ENCODE measurements at regions not wholly inside any gene's neighbourhood (a gene's known extent, or its start where the extent isn't known, plus 50 kb on each side); places are given as distances from the start of the nearest gene placed in this dataset.

DNA sequence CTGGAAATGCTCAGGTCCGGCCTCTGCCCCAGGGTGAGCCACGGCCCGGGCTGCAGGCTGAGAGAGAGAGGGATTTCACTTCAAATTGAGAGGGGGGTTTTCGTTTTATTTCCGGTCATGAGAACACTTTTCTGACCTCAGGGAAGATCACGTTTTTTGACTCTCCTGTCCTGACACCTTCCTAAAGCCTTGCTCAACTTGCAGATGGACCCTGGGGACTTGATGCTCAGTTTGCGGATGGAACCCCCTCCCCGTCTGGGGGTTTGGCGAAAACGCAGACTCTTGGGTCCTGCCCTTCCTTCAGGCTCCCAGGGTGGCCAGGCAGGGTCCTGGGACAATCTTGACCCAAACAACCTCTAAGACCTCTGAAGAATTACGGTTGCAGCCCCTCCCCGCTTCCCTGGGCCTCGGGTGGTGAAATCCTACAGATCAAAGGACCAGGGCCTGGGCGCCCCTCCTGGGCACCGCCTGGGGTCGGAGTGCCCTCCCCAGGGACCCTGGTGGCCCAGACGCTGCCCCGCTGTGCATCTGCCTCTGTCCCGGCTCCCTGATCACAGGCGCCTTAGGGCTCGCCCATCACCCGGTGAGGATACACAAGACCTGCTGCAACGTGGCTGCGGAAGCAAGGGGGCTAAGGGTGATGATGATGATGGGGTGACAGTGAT is 148.2 kb downstream of the ERMARD start:
- DNase-seq = no peak

DNA sequence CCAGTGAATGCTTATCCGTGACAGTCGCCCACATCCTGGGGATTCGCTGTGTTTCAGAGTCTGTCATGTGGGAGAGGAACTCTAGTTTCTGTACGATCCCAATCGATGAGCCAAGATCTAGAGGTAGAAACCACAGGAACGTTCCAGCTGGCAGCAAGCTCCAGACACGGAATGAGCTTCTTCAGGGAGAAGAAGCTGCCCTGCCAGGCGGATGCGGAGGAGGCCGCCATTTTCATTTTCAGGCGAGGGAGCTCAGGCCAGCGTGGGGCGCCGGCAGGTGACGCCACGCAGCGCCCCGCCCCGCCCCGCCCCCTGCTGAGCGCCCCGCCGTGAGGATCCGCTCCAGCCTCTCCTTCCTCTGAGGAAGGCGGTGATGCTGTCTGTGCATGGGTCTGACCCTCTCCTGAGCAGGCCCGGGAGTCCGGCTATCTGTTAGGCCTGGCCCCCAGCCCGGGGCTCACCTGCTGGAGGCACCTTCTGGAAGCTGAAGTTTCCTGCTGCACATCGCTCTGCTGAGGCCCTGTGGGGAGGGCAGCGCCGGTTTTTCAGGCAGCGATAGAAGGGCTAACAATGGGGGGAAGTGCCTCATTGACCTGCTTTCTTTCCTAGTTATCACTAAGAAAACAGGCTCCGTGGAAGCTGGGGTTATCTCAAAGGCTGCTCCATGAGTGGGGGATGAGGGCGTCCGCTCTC is 147.5 kb downstream of the ERMARD start:
- DNase-seq = no peak

DNA sequence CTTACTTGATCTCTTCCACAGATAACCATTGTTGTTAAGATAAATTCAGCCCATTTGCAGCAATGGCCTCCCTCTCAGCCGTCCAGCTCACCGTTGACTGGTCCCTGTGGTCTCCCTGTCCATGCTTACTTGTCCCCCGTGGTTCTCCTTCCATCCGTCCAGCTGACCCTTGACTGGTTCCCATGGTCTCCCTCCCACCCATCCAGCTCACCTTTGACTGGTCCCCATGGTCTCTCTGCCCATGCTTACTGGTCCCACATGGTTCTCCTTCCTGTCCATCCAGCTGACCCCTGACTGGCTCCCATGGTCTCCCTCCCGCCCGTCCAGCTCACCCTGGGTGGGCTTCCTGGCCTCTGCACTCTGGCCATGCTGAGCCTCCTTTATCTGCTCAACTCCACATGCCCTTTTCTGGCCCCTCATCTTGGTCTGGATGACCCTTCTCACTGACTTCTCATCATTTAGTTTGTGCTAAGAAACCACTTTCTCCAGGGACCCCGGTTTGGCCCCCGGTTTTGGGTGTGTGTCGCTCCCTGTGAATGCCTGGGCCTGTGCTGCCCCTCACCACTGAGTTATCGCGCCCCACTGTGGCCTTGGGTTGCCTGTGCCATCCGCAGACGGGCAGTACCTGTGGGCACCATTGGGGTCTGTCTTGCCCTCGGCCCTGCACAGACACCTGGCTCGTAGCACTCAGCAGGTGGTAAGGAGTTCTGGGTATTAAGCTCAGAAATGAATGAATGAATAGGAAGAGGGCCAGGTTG is 146.4 kb downstream of the ERMARD start:
- no peak for DNase-seq

DNA sequence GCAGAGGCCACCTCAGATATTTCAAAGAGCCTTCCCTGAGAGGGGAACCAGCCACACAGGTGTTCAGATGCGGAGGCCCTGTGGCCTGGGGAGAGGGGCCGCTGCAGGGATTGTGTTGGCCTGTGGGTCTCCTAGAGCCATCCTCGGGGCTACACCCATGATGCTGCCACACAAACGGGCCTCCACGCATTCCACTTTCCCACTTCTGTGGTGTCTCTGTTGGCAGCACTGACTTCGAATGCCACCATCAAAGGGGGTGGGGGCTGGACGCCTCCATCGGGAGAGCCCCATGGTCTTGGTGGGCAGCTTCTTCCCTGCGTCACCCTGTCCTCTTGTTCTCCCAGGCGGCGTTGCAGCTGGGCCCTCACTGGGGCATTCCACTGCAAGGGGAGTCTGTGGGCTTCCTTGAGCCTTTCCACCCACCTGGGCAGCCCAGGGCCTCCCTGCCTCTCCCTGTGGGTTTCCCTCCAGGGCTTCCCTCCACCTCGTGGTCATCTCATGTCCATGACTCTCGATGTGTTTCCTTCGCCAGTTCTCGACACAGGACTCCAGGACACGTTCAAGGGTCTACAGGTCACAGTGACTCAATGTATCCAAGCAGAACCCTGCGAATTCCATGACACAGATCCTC is 145.5 kb downstream of the ERMARD start:
- no peak for DNase-seq

DNA sequence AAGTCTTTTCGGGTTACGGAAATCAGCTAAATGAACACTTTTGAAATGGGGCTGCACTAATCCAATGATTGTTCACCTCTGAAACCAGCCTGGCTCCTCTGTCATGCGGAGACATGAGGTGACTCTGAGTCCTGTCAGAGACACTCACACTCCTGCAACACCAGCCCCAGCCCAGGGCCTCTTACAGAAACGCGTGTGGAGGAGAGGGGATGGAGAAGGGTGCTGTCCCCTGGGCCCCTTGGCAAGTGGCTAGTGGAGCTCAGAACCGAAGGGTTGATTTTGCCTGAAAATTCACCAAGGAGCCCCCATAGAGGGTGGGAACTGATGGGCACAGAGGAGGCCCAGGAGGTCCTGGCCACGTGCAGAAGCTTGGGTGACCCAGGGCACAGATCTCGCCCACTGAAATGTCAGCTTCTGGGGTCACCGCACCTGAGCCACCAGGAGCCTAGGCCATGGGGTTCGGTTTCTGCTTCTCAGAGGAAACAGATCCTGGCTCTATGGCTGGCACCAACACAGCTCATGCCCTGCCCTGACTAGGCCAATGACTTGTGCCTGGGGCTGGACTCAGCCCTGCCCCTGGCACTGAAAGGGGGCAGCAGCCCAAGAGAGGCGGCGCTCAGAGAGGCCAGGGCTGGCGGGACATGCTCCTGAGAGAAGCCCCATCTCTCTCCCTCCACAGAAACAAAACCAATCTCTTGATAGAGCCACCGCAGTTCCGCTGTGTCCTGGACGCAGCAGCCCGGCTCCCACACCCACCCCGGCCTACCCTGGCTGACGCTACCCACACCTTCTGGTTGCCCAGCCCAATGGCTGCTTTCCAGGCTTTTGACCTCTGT is 144.7 kb downstream of the ERMARD start:
- DNase-seq = no peak

- no peak for DNase-seq
Measured at GRCh38 chr6:169895000-169895759, 143.8 kb downstream of the ERMARD start.

DNA sequence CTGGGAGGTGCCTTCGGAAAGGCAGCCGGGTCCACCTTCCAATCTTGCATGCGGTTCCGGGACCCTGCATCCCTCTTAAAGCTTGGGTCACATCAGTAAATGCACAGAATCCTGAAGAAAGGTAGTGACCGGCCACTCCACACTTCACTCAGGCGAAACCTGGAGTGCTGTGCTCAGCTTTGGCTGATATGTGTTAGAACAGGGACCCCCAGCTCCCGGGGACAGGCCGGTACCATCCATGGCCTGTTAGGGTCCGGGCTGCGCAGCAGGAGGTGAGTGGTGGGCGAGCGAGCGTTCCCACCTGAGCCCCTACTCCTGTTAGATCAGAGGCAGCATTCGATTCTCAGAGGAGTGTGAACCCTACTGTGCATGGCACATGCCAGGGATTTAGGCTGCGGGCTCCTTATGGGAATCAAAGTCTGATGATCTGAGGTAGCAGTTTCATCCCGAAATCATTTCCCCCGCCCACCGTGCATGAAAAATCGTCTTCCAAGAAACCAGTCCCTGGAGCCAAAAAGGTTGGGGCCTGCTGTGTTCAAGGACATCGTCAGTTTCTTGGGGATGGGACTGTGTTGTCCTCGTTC is 143.0 kb downstream of the ERMARD start:
- DNase-seq = no peak

- DNase-seq = no peak
Measured at GRCh38 chr6:169893624-169894023, 142.2 kb downstream of the ERMARD start.

DNA sequence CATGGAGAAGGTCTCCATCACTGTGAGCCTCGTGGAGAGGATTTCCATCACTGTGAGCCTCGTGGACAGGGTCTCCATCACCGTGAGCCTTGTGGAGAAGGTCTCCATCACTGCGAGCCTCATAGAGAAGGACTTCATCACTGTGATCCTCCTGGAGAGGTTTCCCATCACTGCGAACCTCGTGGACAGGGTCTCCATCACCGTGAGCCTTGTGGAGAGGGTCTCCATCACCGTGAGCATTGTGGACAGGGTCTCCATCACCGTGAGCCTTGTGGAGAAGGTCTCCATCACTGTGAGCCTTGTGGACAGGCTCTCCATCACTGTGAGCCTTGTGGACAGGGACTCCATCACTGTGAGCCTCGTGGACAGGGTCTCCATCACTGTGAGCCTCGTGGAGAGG is 140.4 kb downstream of the ERMARD start:
- no peak for DNase-seq

- DNase-seq = no peak
Measured at GRCh38 chr6:169891421-169891820, 140.0 kb downstream of the ERMARD start.

DNA sequence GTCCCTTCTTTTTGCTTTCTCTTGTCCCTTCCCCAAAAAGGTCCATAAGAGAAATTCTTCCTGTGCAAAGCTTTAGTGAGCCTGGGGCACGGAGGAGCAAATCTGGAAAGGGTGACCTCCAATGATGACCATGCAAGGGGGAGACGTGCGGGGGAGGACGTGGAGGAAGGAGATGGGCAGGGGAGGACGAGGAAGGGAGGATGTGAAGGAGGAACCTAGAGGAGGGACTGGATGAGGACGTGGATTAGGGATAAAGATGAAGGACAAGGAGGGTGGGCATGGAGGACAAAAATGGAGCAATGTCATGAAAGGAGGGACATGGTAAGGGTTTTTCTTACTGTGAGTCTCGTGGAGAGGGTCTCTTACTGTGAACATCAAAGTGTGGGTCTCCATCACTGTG is 139.5 kb downstream of the ERMARD start:
- no peak for DNase-seq

GRCh38 chr6:169890049-169890448 is 138.6 kb downstream of the ERMARD start:
- DNase-seq = no peak

GRCh38 chr6:169887529-169888140 is 136.2 kb downstream of the ERMARD start:
- DNase-seq = no peak

DNA sequence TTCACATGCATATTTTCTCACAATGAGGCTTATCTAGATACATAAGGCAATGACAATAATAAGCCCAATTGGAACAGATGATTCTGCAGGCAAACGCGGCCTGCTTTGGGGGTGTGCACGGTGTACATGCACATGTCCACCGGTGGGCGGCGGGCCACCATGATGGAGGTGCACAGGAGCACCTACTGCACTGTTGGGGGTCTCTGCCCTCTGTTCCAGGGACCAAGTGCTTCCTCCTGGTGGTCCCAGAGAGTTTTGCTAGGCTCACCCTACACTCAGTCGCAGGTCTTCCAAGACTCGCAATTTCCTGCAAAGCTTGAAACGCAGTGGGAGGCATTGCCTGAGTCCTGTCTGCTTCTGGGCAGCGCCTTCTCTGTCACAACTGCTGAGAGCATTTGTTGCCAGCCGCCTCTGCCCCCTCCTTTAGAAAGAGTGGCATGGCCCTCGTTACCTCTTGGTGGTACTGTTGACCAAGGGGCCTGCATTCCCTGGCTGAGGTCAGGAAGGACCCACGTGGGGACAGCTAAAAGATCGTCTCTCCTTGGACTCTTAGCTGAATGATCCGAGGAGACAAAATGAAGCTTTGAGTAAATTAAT is 135.3 kb downstream of the ERMARD start:
- DNase-seq = no peak

DNA sequence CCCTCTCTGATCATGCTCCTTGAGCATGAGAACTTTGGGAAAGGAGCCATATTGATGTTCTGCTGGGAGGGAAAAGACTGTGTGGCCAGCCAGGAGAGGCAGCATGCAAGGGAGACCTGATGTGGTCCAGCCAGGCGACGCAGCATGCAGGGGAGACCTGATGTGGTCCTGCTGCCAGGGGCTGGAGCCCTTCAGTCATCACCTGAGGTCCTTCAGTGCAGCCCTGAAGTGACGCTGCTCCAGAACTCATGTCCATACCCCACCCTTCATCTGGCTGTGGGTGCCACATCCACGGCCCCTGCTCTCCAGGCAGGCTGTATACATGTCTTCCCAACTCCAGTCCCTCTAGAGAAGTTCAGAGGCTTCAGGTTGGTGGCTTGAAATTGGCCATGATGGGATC is 134.4 kb downstream of the ERMARD start:
- no peak for DNase-seq

GRCh38 chr6:169885131-169885530 is 133.7 kb downstream of the ERMARD start:
- DNase-seq = no peak

DNA sequence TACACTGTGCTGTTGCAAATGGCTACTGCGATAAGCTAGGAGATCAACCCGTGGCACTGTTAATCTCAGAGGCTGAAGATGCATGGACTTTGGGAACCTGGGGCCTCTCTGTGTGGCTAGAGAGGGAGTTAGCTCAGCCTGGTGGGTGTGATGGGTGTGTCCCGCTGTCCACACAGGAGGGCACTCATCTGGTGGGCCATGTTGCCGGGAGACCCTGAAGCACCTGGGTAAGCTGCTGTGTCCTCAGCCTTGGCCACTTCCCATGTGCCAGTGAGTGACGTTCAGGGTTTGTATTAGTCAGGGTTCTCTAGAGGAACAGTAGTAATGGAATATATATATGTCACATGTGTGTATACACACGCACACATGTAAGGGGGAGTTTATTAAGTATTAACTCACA is 132.7 kb downstream of the ERMARD start:
- DNase-seq = no peak

- no peak for DNase-seq
Measured at GRCh38 chr6:169883316-169883715, 131.9 kb downstream of the ERMARD start.

- DNase-seq = no peak
Measured at GRCh38 chr6:169881976-169882375, 130.6 kb downstream of the ERMARD start.

- DNase-seq = no peak
Measured at GRCh38 chr6:169881398-169881797, 130.0 kb downstream of the ERMARD start.

DNA sequence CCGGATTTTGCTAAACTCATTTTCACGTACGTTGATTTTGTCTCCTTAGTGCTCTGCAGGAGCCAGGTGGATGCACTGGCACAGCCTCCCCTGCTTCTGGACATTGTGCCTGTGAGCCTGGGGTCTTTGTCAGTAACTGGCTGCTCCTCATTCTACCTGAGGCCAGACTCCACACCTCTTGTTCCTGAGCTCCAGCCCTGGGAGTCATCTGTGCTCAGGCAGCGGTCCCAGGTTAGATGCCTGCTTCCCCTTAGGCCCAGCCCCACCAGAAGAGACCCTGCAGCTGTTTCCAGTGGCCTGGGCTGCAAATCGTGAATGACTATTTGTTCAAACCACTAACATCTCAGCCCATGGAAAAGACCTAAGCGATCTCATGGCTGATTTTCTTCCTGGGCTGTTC is 129.1 kb downstream of the ERMARD start:
- DNase-seq = no peak

All from activated CD4-positive, alpha-beta T cell treated with anti-CD3 and anti-CD28 coated beads for 1 hour (primary cell).